K562 (cell line): ENCODE measurements at regions not wholly inside any gene's neighbourhood (a gene's known extent, or its start where the extent isn't known, plus 50 kb on each side); places are given as distances from the start of the nearest gene placed in this dataset.

ENCODE experiments used
- BCOR ChIP-seq: fragments of 450-650 bp; IDR thresholded peaks from 2 replicates; pipeline ENCODE4 v1.6.1; 2016
- ESRRB ChIP-seq: fragments of 250-450 bp; sonication (Bioruptor Pico); IDR thresholded peaks from 2 replicates; pipeline ENCODE4 v1.5.0; 2020; ENCODE audit warnings: mild to moderate bottlenecking, moderate library complexity, borderline replicate concordance
- FOS ChIP-seq: IDR thresholded peaks from 3 replicates; pipeline ENCODE4 v1.6.1; 2011; ENCODE audit not compliant: insufficient read length; ENCODE audit errors: extremely low read depth
- GABPB2 ChIP-seq: fragments of 250-450 bp; sonication (Bioruptor Pico); conservative IDR thresholded peaks from 2 replicates; pipeline ENCODE4 v1.5.1; 2021; ENCODE audit warnings: mild to moderate bottlenecking
- KLF6 ChIP-seq: fragments of 250-450 bp; sonication (Bioruptor Pico); IDR thresholded peaks from 2 replicates; pipeline ENCODE4 v1.4.0; 2020; ENCODE audit warnings: mild to moderate bottlenecking, moderate library complexity, borderline replicate concordance
- ZC3H11A ChIP-seq: IDR thresholded peaks from 2 replicates; pipeline ENCODE4 v1.6.1; 2012; ENCODE audit warnings: low read depth, low read length, improper control_type of control experiment
- ZFP30 ChIP-seq: fragments of 250-450 bp; sonication (Bioruptor Pico); IDR thresholded peaks from 2 replicates; pipeline ENCODE4 v1.8.0; 2022; ENCODE audit warnings: moderate library complexity, mild to moderate bottlenecking, inconsistent platforms, borderline replicate concordance
- ZFPM2 ChIP-seq: fragments of 250-450 bp; sonication (Bioruptor Pico); IDR thresholded peaks from 2 replicates; pipeline ENCODE4 v1.5.1; 2022; ENCODE audit warnings: mild to moderate bottlenecking
- TF ChIP-seq, protein P1 (sequence below): fragments of 250-450 bp; sonication (Bioruptor Pico); IDR thresholded peaks from 2 replicates; pipeline ENCODE4 v1.4.0; 2020
- TF ChIP-seq, protein P2 (sequence below): fragments of 150-350 bp; conservative IDR thresholded peaks from 2 replicates; pipeline ENCODE4 v1.6.1; 2014; ENCODE audit warnings: low read length
- TF ChIP-seq, protein P3 (sequence below), 2 experiments: fragments of 150-350 bp in 1 of 2; IDR thresholded peaks; 2 replicates each; pipeline ENCODE4 v1.6.1; 2012 to 2016; ENCODE audit warnings: low read depth in 2 of 2, low read length in 2 of 2, mild to moderate bottlenecking in 1 of 2, moderate library complexity in 1 of 2
- TF ChIP-seq, protein P4 (sequence below): fragments of 450-650 bp; formaldehyde crosslinking; IDR thresholded peaks from 2 replicates; pipeline ENCODE4 v1.4.0; 2022; ENCODE audit warnings: mild to moderate bottlenecking, moderate library complexity
- TF ChIP-seq, protein P5 (sequence below): fragments of 200-800 bp; sonication (Bioruptor generic); IDR thresholded peaks from 2 replicates; pipeline ENCODE4 v1.6.1; 2016; ENCODE audit warnings: missing genetic modification characterization, missing compliant biosample characterization

DNA sequence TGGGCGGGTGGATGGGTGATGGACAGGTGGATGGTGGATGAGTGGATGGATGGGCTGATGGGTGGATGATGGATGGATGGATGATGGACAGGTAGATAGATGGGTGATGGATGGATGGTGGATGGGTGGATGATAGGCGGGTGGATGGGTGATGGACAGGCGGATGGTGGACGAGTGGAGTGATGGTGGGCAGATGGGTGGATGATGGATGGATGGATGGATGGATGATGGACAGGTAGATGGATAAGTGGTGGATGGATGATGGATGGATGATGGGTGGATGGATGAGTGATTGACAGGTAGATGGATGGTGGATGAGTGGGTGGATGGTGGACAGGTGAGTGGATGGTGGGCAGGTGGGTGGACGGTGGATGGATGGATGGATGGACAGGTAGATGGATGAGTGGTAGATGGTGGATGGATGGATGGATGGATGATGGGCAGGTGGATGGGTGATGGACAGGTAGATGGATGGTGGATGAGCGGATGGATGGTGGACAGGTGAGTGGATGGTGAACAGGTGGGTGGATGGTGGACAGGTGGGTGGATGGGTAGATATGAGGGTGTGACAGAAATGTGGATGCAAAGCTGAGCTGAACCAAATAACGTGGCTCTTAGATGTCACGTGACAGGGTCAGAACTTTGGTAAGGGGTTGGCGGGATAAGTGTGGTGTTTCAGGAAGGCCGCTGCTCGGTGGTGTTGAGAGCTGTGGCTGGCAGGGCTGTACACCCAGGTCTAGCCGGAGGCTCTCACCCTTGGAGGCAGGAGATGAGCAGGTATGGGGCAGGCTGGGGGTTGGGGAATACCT lies 234.3 kb upstream of the CIBAR2 start (continued):
- TF ChIP-seq, protein P1, sequence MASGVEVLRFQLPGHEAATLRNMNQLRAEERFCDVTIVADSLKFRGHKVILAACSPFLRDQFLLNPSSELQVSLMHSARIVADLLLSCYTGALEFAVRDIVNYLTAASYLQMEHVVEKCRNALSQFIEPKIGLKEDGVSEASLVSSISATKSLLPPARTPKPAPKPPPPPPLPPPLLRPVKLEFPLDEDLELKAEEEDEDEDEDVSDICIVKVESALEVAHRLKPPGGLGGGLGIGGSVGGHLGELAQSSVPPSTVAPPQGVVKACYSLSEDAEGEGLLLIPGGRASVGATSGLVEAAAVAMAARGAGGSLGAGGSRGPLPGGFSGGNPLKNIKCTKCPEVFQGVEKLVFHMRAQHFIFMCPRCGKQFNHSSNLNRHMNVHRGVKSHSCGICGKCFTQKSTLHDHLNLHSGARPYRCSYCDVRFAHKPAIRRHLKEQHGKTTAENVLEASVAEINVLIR = no peak
- TF ChIP-seq GABPB2 (CRISPR knock-in tag) (no peak), ZFPM2 (CRISPR knock-in tag) (no peak), ZC3H11A (no peak), BCOR (no peak; the same call in 1 of the 2 replicates), KLF6 (CRISPR knock-in tag) (no peak), ZFP30 (CRISPR knock-in tag) (no peak), FOS (no peak), ESRRB (CRISPR knock-in tag) (no peak)
- TF ChIP-seq, protein P2, sequence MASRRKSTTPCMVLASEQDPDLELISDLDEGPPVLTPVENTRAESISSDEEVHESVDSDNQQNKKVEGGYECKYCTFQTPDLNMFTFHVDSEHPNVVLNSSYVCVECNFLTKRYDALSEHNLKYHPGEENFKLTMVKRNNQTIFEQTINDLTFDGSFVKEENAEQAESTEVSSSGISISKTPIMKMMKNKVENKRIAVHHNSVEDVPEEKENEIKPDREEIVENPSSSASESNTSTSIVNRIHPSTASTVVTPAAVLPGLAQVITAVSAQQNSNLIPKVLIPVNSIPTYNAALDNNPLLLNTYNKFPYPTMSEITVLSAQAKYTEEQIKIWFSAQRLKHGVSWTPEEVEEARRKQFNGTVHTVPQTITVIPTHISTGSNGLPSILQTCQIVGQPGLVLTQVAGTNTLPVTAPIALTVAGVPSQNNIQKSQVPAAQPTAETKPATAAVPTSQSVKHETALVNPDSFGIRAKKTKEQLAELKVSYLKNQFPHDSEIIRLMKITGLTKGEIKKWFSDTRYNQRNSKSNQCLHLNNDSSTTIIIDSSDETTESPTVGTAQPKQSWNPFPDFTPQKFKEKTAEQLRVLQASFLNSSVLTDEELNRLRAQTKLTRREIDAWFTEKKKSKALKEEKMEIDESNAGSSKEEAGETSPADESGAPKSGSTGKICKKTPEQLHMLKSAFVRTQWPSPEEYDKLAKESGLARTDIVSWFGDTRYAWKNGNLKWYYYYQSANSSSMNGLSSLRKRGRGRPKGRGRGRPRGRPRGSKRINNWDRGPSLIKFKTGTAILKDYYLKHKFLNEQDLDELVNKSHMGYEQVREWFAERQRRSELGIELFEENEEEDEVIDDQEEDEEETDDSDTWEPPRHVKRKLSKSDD = no peak
- TF ChIP-seq, protein P3, sequence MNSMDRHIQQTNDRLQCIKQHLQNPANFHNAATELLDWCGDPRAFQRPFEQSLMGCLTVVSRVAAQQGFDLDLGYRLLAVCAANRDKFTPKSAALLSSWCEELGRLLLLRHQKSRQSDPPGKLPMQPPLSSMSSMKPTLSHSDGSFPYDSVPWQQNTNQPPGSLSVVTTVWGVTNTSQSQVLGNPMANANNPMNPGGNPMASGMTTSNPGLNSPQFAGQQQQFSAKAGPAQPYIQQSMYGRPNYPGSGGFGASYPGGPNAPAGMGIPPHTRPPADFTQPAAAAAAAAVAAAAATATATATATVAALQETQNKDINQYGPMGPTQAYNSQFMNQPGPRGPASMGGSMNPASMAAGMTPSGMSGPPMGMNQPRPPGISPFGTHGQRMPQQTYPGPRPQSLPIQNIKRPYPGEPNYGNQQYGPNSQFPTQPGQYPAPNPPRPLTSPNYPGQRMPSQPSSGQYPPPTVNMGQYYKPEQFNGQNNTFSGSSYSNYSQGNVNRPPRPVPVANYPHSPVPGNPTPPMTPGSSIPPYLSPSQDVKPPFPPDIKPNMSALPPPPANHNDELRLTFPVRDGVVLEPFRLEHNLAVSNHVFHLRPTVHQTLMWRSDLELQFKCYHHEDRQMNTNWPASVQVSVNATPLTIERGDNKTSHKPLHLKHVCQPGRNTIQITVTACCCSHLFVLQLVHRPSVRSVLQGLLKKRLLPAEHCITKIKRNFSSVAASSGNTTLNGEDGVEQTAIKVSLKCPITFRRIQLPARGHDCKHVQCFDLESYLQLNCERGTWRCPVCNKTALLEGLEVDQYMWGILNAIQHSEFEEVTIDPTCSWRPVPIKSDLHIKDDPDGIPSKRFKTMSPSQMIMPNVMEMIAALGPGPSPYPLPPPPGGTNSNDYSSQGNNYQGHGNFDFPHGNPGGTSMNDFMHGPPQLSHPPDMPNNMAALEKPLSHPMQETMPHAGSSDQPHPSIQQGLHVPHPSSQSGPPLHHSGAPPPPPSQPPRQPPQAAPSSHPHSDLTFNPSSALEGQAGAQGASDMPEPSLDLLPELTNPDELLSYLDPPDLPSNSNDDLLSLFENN (IDR thresholded peaks at IDR 0.05; ENCODE audit: low read depth in 2 of 2, low read length in 2 of 2) = no peak
- TF ChIP-seq, protein P4, sequence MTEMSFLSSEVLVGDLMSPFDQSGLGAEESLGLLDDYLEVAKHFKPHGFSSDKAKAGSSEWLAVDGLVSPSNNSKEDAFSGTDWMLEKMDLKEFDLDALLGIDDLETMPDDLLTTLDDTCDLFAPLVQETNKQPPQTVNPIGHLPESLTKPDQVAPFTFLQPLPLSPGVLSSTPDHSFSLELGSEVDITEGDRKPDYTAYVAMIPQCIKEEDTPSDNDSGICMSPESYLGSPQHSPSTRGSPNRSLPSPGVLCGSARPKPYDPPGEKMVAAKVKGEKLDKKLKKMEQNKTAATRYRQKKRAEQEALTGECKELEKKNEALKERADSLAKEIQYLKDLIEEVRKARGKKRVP (CRISPR knock-in tag) = no peak
- TF ChIP-seq, protein P5, sequence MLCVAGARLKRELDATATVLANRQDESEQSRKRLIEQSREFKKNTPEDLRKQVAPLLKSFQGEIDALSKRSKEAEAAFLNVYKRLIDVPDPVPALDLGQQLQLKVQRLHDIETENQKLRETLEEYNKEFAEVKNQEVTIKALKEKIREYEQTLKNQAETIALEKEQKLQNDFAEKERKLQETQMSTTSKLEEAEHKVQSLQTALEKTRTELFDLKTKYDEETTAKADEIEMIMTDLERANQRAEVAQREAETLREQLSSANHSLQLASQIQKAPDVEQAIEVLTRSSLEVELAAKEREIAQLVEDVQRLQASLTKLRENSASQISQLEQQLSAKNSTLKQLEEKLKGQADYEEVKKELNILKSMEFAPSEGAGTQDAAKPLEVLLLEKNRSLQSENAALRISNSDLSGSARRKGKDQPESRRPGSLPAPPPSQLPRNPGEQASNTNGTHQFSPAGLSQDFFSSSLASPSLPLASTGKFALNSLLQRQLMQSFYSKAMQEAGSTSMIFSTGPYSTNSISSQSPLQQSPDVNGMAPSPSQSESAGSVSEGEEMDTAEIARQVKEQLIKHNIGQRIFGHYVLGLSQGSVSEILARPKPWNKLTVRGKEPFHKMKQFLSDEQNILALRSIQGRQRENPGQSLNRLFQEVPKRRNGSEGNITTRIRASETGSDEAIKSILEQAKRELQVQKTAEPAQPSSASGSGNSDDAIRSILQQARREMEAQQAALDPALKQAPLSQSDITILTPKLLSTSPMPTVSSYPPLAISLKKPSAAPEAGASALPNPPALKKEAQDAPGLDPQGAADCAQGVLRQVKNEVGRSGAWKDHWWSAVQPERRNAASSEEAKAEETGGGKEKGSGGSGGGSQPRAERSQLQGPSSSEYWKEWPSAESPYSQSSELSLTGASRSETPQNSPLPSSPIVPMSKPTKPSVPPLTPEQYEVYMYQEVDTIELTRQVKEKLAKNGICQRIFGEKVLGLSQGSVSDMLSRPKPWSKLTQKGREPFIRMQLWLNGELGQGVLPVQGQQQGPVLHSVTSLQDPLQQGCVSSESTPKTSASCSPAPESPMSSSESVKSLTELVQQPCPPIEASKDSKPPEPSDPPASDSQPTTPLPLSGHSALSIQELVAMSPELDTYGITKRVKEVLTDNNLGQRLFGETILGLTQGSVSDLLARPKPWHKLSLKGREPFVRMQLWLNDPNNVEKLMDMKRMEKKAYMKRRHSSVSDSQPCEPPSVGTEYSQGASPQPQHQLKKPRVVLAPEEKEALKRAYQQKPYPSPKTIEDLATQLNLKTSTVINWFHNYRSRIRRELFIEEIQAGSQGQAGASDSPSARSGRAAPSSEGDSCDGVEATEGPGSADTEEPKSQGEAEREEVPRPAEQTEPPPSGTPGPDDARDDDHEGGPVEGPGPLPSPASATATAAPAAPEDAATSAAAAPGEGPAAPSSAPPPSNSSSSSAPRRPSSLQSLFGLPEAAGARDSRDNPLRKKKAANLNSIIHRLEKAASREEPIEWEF (CRISPR knock-in tag) = no peak
